ENCODE measurements at regions not wholly inside any gene's neighbourhood (a gene's known extent, or its start where the extent isn't known, plus 50 kb on each side); places are given as distances from the start of the nearest gene placed in this dataset.
"Not testable (repeated sequence)": the region's sequence is repeated elsewhere in the genome, so short reads cannot be mapped to it uniquely, and the experiment has no call there.

GRCh38 chr3:87793337-87793877 lies 265.4 kb downstream of the CGGBP1 start:
- no peak for DNase-seq (ENCODE audit: low read depth)

GRCh38 chr3:87792534-87793336 lies 266.1 kb downstream of the CGGBP1 start, which contains the start of gene HTR1F:
HTR1F (plus strand) TSS chr3:87792706.
- no peak for DNase-seq (ENCODE audit: low read depth)

GRCh38 chr3:87792198-87792533 lies 266.6 kb downstream of the CGGBP1 start:
- no peak for DNase-seq (ENCODE audit: low read depth)

GRCh38 chr3:87791248-87792027 lies 267.4 kb downstream of the CGGBP1 start:
- DNase-seq (ENCODE audit: low read depth): no peak

- not testable (repeated sequence) for DNase-seq (ENCODE audit: low read depth)
These were observed 269.8 kb downstream of the CGGBP1 start for GRCh38 chr3:87789049-87789448.

GRCh38 chr3:87788516-87788915 lies 270.3 kb downstream of the CGGBP1 start:
- no peak for DNase-seq (ENCODE audit: low read depth)

- no peak for DNase-seq (ENCODE audit: low read depth)
These were observed 278.0 kb downstream of the CGGBP1 start for GRCh38 chr3:87780811-87781210.

GRCh38 chr3:87778876-87779275 lies 279.9 kb downstream of the CGGBP1 start:
- DNase-seq (ENCODE audit: low read depth): no peak

GRCh38 chr3:87771337-87772192 lies 287.2 kb downstream of the CGGBP1 start:
- peak; percentile 10 for DNase-seq (ENCODE audit: low read depth)

- DNase-seq (ENCODE audit: low read depth): no peak
These were observed 292.1 kb downstream of the CGGBP1 start for GRCh38 chr3:87766721-87767120.

GRCh38 chr3:87765256-87765655 lies 293.5 kb downstream of the CGGBP1 start:
- DNase-seq (ENCODE audit: low read depth): no peak

GRCh38 chr3:87761795-87762194 lies 297.0 kb downstream of the CGGBP1 start:
- no peak for DNase-seq (ENCODE audit: low read depth)

GRCh38 chr3:87761341-87761740 lies 297.5 kb downstream of the CGGBP1 start:
- DNase-seq (ENCODE audit: low read depth): no peak

- no peak for DNase-seq (ENCODE audit: low read depth)
These were observed 302.2 kb downstream of the CGGBP1 start for GRCh38 chr3:87756616-87757015.

- no peak for DNase-seq (ENCODE audit: low read depth)
These were observed 303.0 kb downstream of the CGGBP1 start for GRCh38 chr3:87755852-87756251.

- DNase-seq (ENCODE audit: low read depth): no peak
These were observed 316.6 kb downstream of the CGGBP1 start for GRCh38 chr3:87742250-87742649.

GRCh38 chr3:87740894-87741293 lies 317.9 kb downstream of the CGGBP1 start:
- DNase-seq (ENCODE audit: low read depth): not testable (repeated sequence)

- not testable (repeated sequence) for DNase-seq (ENCODE audit: low read depth)
These were observed 321.0 kb downstream of the CGGBP1 start for GRCh38 chr3:87737817-87738216.

- DNase-seq (ENCODE audit: low read depth): no peak
These were observed 325.0 kb downstream of the CGGBP1 start for GRCh38 chr3:87733671-87734367.

- no peak for DNase-seq (ENCODE audit: low read depth)
These were observed 326.5 kb downstream of the CGGBP1 start for GRCh38 chr3:87732294-87732693.

- DNase-seq (ENCODE audit: low read depth): no peak
These were observed 331.0 kb downstream of the CGGBP1 start for GRCh38 chr3:87727783-87728182.

All from amniotic epithelial cell (primary cell).